Esophagus squamous epithelium (tissue), 5 donors: ENCODE measurements at regions not wholly inside any gene's neighbourhood (a gene's known extent, or its start where the extent isn't known, plus 50 kb on each side); places are given as distances from the start of the nearest gene placed in this dataset.

Experiments used
- DNase-seq: peaks from one replicate; lab custom pipeline; 2025; lab: John Stamatoyannopoulos, UW
- H3K27ac ChIP-seq, 4 donors: fragments of 200-600 bp; sonication (generic); one replicate each; pipeline ENCODE4 v1.5.1; 2016 to 2019; ENCODE audit warnings: mild to moderate bottlenecking in 1 of 4
- H3K27me3 ChIP-seq, 4 donors: fragments of 200-600 bp; sonication (generic); 1 replicate in 3 of 4; 2 replicates in 1 of 4; pipeline versions ENCODE4 v1.5.1 to v1.6.0; 2017 to 2021; ENCODE audit warnings: antibody characterized with exemption in 1 of 4
- H3K36me3 ChIP-seq, 3 donors: fragments of 200-600 bp; sonication (generic); one replicate each; pipeline ENCODE4 v1.5.1; 2016 to 2019
- H3K4me1 ChIP-seq, 3 donors: fragments of 200-600 bp; sonication (generic); one replicate each; pipeline ENCODE4 v1.5.1; 2017 to 2019
- H3K4me3 ChIP-seq, 4 donors: fragments of 200-600 bp; sonication (generic); 1 replicate in 3 of 4; 2 replicates in 1 of 4; pipeline ENCODE4 v1.5.1; 2016 to 2019; ENCODE audit warnings: mild to moderate bottlenecking in 2 of 4, moderate library complexity in 1 of 4
- H3K9me3 ChIP-seq, 3 donors: fragments of 200-600 bp; sonication (generic); one replicate each; pipeline ENCODE4 v1.5.1; 2016 to 2019
- CTCF ChIP-seq, 6 experiments: fragments of 450-650 bp in 4 of 6; fragments of 200-600 bp in 2 of 6; sonication (generic) in 2 of 6; IDR thresholded peaks; one replicate each; pipeline ENCODE4 v1.5.1; 2016 to 2019; ENCODE audit warnings: antibody characterized with exemption in 6 of 6, mild to moderate bottlenecking in 4 of 6, moderate library complexity in 4 of 6
- POLR2A ChIP-seq, 4 donors: fragments of 450-650 bp; IDR thresholded peaks; one replicate each; pipeline ENCODE4 v1.6.1; 2017; ENCODE audit warnings: antibody characterized with exemption in 4 of 4, mild to moderate bottlenecking in 4 of 4, moderate library complexity in 3 of 4
- WGBS, 2 donors: methylation state at CpG; one replicate each; pipeline ENCODE4 v1.1.5; 2018; 5-methylcytosine and 5-hydroxymethylcytosine counted together
- intact Hi-C: fragments of 100-400 bp; cut with DNase I; formaldehyde crosslinking; loops from one replicate; pipeline ENCODE4 v1.15.0; 2022
- donor health status: DM: yes; HTN: yes; CAD: no.

GRCh38 chr16:85431431-85432124 lies 181.5 kb upstream of the GSE1 start:
- Histone ChIP-seq H3K27me3 (no peaks in the 10 kb centered on the region), H3K27ac (no peak overlapping the region), H3K9me3 (no peaks in the 10 kb centered on the region), H3K4me3 (no peak overlapping the region), H3K36me3 (no peaks in the 10 kb centered on the region), H3K4me1 (peaks cover 7 to 10% (median 8%) of the 10 kb centered on the region in 3 donors)
- intact Hi-C loops = no loop called here
- TF ChIP-seq CTCF (IDR thresholded peaks at IDR 0.05) = no peak
- no peak for TF ChIP-seq POLR2A (IDR thresholded peaks at IDR 0.05)
- 83 to 87% methylated on average over 14 to 29 of the region's 33 CpGs for WGBS, 2 donors
- DNase-seq = no peak

GRCh38 chr16:85432606-85433005 lies 180.5 kb upstream of the GSE1 start:
- Histone ChIP-seq H3K9me3 (no peaks in the 10 kb centered on the region), H3K27me3 (no peaks in the 10 kb centered on the region), H3K27ac (no peak overlapping the region), H3K4me1 (peaks cover 17 to 20% (median 18%) of the 10 kb centered on the region in 3 donors), H3K4me3 (no peak overlapping the region), H3K36me3 (no peaks in the 10 kb centered on the region)
- no peak for DNase-seq
- no peak for TF ChIP-seq POLR2A (IDR thresholded peaks at IDR 0.05)
- TF ChIP-seq CTCF (IDR thresholded peaks at IDR 0.05) = no peak
- 44 to 80% methylated on average over 1 to 2 of the region's 6 CpGs for WGBS, 2 donors
- intact Hi-C loops = no loop called here

GRCh38 chr16:85433477-85433876 lies 179.6 kb upstream of the GSE1 start:
- no peaks in the 10 kb centered on the region for H3K36me3 ChIP-seq
- H3K9me3 ChIP-seq = no peaks in the 10 kb centered on the region
- WGBS, 2 donors = 71 to 86% methylated on average over 1 of the region's 1 CpG
- peaks cover 20 to 28% (median 21%) of the 10 kb centered on the region in 3 donors for H3K4me1 ChIP-seq
- DNase-seq = no peak
- no peak overlapping the region for H3K27ac ChIP-seq
- H3K4me3 ChIP-seq = no peak overlapping the region
- H3K27me3 ChIP-seq = no peaks in the 10 kb centered on the region
- no peak for TF ChIP-seq CTCF (IDR thresholded peaks at IDR 0.05)
- no peak for TF ChIP-seq POLR2A (IDR thresholded peaks at IDR 0.05)
- intact Hi-C loops = no loop called here

- WGBS, 2 donors = 100% methylated on average over 1 of the region's 8 CpGs; no CpG with 5 or more reads in 1 of the 2 donors
- no peak for TF ChIP-seq POLR2A (IDR thresholded peaks at IDR 0.05)
- no peak for TF ChIP-seq CTCF (IDR thresholded peaks at IDR 0.05)
- DNase-seq = no peak
- H3K36me3 ChIP-seq = no peaks in the 10 kb centered on the region
- peaks cover 20 to 28% (median 21%) of the 10 kb centered on the region in 3 donors for H3K4me1 ChIP-seq
- intact Hi-C loops = no loop called here
- H3K27ac ChIP-seq = no peak overlapping the region
- H3K4me3 ChIP-seq = no peak overlapping the region
- no peaks in the 10 kb centered on the region for H3K27me3 ChIP-seq
- no peaks in the 10 kb centered on the region for H3K9me3 ChIP-seq
Observed at GRCh38 chr16:85435286-85435685, 177.8 kb upstream of the GSE1 start.

GRCh38 chr16:85435700-85436099 lies 177.4 kb upstream of the GSE1 start:
- intact Hi-C loops = no loop called here
- Histone ChIP-seq H3K27me3 (no peaks in the 10 kb centered on the region), H3K27ac (peak overlapping the region in 2 of 4 donors; percentile 58 to 77), H3K36me3 (no peaks in the 10 kb centered on the region), H3K4me1 (peaks cover 20 to 28% (median 21%) of the 10 kb centered on the region in 3 donors), H3K4me3 (no peak overlapping the region), H3K9me3 (no peaks in the 10 kb centered on the region)
- DNase-seq = no peak
- WGBS, 2 donors = 90 to 94% methylated on average over 2 of the region's 7 CpGs
- no peak for TF ChIP-seq POLR2A (IDR thresholded peaks at IDR 0.05)
- TF ChIP-seq CTCF (IDR thresholded peaks at IDR 0.05) = no peak
